ENCODE measurements at regions not wholly inside any gene's neighbourhood (a gene's known extent, or its start where the extent isn't known, plus 50 kb on each side); places are given as distances from the start of the nearest gene placed in this dataset.
"Not testable (repeated sequence)": the region's sequence is repeated elsewhere in the genome, so short reads cannot be mapped to it uniquely, and the experiment has no call there.

GRCh38 chr15:25624504-25625177 is 185.8 kb upstream of the UBE3A start:
- intact Hi-C loops (cut with micrococcal nuclease) = no loop called here

GRCh38 chr15:25623708-25624107 is 184.9 kb upstream of the UBE3A start:
- intact Hi-C loops (cut with micrococcal nuclease) = no loop called here

GRCh38 chr15:25620466-25620865 is 181.6 kb upstream of the UBE3A start:
- intact Hi-C loops (cut with micrococcal nuclease) = no loop called here

DNA sequence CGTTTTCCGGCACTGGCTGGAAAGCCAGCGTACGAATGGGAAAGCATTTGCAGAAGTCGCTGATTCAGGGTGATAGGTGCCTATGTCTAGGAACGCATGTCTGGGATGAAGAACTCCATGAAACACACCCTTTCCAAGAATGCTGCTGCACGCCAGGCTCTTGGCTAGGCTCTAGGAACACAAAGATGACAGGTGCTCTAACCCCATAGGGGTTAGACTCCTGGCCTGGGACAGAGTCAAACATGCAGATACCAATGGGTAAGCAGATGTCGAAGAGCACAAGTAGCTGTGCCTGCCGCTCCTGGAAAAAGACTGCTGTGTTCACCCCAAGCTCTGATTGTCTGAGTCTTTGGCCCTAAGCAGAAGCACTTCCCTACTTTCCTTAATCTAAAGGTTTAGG is 180.9 kb upstream of the UBE3A start:
- intact Hi-C loops (cut with micrococcal nuclease) = no loop called here

DNA sequence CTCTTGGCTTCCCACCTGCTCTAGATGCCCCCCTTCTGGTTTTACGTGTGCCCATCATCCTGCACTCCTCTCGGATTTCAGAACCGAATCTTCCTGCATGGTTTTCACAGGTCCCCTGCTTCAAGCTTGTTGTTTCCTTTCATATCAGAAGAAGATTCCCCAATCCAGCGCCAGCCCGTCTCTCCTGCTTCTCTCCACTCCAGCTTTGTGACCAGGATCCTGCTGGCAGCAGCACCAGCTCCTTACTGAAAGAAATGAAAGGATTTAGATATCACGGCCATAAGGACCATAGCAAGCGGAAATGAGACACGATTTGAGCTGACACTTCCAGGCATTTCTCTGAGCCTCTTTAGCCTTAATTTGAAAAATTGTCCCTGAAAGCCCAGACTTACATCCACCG is 180.3 kb upstream of the UBE3A start:
- intact Hi-C loops (cut with micrococcal nuclease) = no loop called here

GRCh38 chr15:25618161-25618560 is 179.3 kb upstream of the UBE3A start:
- intact Hi-C loops (cut with micrococcal nuclease) = no loop called here

DNA sequence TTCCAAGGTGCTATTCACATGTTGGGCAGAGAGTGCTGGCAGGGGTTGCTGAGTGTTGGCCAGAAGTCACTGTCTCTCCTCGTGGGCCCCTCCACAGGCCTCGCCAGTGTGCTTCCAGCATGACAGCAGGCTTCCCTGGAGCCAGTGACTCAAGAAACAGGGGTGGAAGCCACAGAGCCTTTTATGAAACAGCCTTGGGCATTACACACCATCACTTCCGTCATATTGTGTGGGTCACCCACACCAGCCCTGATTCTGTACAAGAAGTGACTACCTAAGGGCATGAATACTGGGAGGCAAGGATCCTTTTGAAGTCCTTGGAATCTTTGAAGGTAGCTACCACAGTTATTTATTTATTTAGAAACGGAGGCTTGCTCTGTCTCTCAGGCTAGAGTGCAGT is 177.6 kb upstream of the UBE3A start:
- intact Hi-C loops (cut with micrococcal nuclease) = no loop called here

GRCh38 chr15:25613134-25613533 is 174.3 kb upstream of the UBE3A start:
- intact Hi-C loops (cut with micrococcal nuclease) = no loop called here

DNA sequence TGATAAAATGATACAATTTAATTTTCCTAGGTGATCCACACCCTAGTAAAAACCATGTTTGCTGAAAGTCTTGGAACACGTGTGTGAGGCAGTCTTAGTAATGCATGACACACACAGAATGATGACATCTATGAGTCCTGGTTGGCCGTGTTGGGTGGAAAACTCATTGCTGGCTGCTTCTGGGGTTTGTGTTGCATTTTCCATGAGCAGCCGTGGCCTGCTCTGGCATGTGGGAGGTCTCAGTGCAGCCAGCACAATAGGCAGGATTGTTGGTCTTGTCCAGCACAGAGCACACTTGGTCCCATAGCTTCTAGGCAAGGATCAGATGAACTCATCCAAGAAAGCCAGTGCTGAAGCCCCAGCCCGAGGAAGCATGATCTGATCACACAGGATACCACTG is 172.8 kb upstream of the UBE3A start:
- intact Hi-C loops (cut with micrococcal nuclease) = no loop called here

DNA sequence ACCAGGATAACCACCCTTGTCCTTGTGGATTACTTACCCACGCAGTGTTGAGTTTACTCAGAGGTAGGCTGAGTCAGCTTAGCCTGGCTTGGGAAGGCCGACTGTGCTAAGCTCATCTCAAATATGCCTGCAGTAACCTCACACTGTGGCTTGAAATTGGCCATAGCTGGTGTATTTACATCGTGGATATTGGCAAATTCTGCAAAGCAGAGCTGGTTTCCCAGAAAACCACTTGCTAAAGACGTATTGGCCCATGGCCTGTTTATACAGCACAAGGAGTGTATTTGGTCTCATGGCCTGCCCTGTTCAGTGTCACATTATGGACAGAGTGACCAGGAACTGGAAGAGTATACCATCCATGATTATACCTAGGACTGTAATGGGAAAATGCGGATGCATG is 170.5 kb upstream of the UBE3A start:
- intact Hi-C loops (cut with micrococcal nuclease) = no loop called here

DNA sequence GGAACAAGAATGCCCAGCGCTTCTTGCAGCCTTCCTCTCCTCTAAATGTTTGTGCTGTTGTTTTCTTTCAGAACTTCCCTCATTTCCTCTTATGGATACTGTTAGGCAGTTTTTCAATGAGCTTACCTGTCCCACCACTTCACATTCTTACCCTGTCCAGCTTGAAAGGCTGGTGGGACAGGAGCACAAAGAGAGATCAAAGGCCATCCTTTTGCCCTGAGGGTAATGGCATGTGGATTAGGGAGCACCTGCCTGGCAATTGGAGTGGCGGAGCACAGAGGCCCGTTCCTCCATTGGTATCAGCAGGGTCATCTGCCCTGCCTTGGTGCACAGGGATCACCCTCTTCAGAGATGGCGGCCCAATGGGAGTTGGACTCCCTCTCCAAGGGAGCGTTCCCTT is 170.1 kb upstream of the UBE3A start:
- intact Hi-C loops (cut with micrococcal nuclease) = no loop called here

DNA sequence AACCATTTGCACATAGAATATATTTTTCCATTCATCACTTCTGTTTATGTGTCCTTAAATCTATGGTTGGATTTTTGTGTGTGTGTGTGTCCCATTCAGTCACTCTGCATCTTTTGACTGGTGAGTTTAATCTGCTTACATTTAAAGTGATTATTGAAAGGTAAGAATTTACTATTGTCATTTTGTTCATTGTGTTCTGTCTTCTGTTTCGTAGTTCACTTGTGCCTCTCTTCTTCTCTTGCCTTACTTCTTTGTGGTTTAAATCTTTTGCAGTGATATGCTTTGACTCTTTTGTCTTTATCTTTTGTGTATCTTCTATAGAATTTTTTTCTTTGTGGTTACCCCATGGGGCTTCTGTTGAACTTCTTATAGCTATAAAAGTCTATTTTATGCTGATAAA is 166.3 kb upstream of the UBE3A start:
- intact Hi-C loops (cut with micrococcal nuclease) = no loop called here

GRCh38 chr15:25600751-25601150 is 161.9 kb upstream of the UBE3A start:
- intact Hi-C loops (cut with micrococcal nuclease) = no loop called here

DNA sequence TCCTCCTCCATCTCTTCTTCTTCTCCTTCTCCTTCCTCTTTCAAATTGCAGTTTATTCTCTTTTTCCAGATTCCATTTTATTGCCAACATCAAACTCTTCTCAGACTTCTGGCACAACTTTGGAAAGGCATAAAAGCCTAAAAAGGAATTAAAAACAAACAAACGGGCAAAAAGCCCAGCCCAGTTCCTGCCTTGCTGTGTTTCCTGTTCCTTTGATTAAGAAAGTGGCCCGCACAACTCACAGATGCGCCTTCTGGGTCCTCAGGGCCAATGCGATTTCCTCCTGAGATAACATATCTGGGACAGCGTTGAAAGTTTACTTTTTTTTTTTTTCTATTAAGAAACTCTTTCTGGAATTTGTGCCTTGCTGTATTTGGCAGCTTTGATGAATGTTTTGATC is 158.7 kb upstream of the UBE3A start:
- intact Hi-C loops (cut with micrococcal nuclease) = no loop called here

GRCh38 chr15:25596644-25597562 is 158.1 kb upstream of the UBE3A start:
- intact Hi-C loops (cut with micrococcal nuclease) = no loop called here

GRCh38 chr15:25587616-25588340 is 149.0 kb upstream of the UBE3A start:
- intact Hi-C loops (cut with micrococcal nuclease) = no loop called here

GRCh38 chr15:25582886-25583285 is 144.1 kb upstream of the UBE3A start:
- intact Hi-C loops (cut with micrococcal nuclease) = no loop called here

DNA sequence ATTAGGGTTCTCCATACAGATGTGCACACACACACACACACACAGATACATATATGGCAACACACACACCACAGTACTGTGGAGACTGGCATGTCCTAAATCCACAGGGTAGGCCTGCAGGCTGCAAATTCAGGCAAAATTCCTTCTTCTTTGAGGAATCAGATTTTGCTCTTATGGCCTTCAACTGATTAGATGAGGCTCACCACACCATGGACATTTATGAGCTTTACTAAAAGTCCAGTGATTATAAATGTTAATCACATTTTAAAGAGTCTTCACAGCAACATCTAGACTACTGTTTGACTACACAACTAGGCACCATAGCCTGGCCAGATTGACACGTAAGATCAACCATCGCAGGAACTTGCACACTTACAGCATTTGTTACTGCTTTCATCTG is 140.3 kb upstream of the UBE3A start:
- intact Hi-C loops (cut with micrococcal nuclease) = no loop called here

- intact Hi-C loops (cut with micrococcal nuclease) = no loop called here
Measured at GRCh38 chr15:25572191-25572590, 133.4 kb upstream of the UBE3A start.

DNA sequence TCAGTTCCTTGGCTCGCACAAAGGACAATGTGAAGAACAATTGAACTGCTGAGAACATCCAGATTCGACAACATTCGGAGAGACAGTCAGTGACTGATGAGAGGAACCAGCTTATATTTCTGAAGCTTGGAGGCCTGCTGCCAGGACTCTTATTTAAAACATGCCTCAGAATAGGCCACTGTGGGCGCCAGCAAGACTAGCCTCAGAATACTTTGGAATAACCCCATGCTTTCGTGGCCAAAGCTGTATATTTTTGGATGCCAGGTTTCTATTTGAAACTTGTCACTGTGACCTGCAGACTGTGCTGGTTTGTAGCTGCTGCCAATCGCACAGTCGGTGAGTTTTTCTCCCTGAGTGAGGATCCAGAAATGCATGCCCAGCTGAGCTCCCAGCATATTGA is 129.9 kb upstream of the UBE3A start:
- intact Hi-C loops (cut with micrococcal nuclease) = no loop called here

- intact Hi-C loops (cut with micrococcal nuclease) = not testable (repeated sequence)
Measured at GRCh38 chr15:25566545-25566944, 127.7 kb upstream of the UBE3A start.

Data from T-helper 2 cell treated with Interferon-gamma antibody and Interleukin-4, amounts not matched to agents 100 ng/mL and 5 ng/mL, for 36 hours (primary cell).